Liver (tissue), 8 donors: ENCODE measurements at regions not wholly inside any gene's neighbourhood (a gene's known extent, or its start where the extent isn't known, plus 50 kb on each side); places are given as distances from the start of the nearest gene placed in this dataset.

ENCODE experiments used
- DNase-seq: peaks from one replicate; pipeline ENCODE4 v3.0.0-alpha.2; 2017; ENCODE audit warnings: low spot score
- H3K27ac ChIP-seq, 2 donors: one replicate each; pipeline ENCODE4 v1.7.0; 2013; ENCODE audit warnings: inconsistent platforms in 2 of 2, low read length in 2 of 2, control low read depth in 1 of 2, low read depth in 1 of 2, mild to moderate bottlenecking in 1 of 2
- H3K27me3 ChIP-seq, 4 donors: one replicate each; pipeline versions ENCODE4 v1.6.1 to v1.7.0; 2013; ENCODE audit warnings: low read length in 3 of 4, inconsistent platforms in 1 of 4, mild to moderate bottlenecking in 1 of 4, moderate library complexity in 1 of 4; ENCODE audit not compliant: control insufficient read depth in 4 of 4, insufficient read depth in 4 of 4
- H3K36me3 ChIP-seq, 4 donors: one replicate each; pipeline versions ENCODE4 v1.6.1 to v1.7.0; 2013; ENCODE audit warnings: low read length in 3 of 4, mild to moderate bottlenecking in 3 of 4, low read depth in 1 of 4, moderate library complexity in 1 of 4; ENCODE audit not compliant: control insufficient read depth in 4 of 4, insufficient read depth in 3 of 4
- H3K4me1 ChIP-seq, 4 donors: one replicate each; pipeline versions ENCODE4 v1.6.1 to v1.7.0; 2013; ENCODE audit warnings: low read length in 3 of 4, mild to moderate bottlenecking in 3 of 4, moderate library complexity in 1 of 4; ENCODE audit not compliant: control insufficient read depth in 4 of 4, insufficient read depth in 4 of 4
- H3K4me3 ChIP-seq, 3 donors: one replicate each; pipeline versions ENCODE4 v1.6.1 to v1.7.0; 2013; ENCODE audit warnings: low read length in 3 of 3, control low read depth in 1 of 3, low read depth in 1 of 3, mild to moderate bottlenecking in 1 of 3
- H3K9ac ChIP-seq, 2 donors: one replicate each; pipeline ENCODE4 v1.7.0; 2013; ENCODE audit warnings: low read length in 2 of 2, mild to moderate bottlenecking in 2 of 2, moderate library complexity in 2 of 2, control low read depth in 1 of 2, low read depth in 1 of 2
- H3K9me3 ChIP-seq, 4 donors: one replicate each; pipeline versions ENCODE4 v1.6.1 to v1.7.0; 2013; ENCODE audit warnings: low read length in 3 of 4; ENCODE audit not compliant: control insufficient read depth in 4 of 4
- EGR1 ChIP-seq, 2 donors: IDR thresholded peaks; 2 replicates each; pipeline ENCODE4 v1.6.1; 2016 to 2018; ENCODE audit warnings: antibody characterized with exemption in 2 of 2, low read depth in 2 of 2
- FOXA1 ChIP-seq: IDR thresholded peaks from 2 replicates; pipeline ENCODE4 v1.6.1; 2016; ENCODE audit warnings: antibody characterized with exemption
- FOXA2 ChIP-seq: IDR thresholded peaks from 2 replicates; pipeline ENCODE4 v1.6.1; 2016; ENCODE audit warnings: antibody characterized with exemption
- GABPA ChIP-seq, 2 donors: IDR thresholded peaks in 1 of 2; conservative IDR thresholded peaks in 1 of 2; 2 replicates each; pipeline ENCODE4 v1.6.1; 2016; ENCODE audit warnings: antibody characterized with exemption in 2 of 2, mild to moderate bottlenecking in 1 of 2, moderate library complexity in 1 of 2
- HNF4A ChIP-seq, 2 donors: conservative IDR thresholded peaks; 2 replicates each; pipeline ENCODE4 v1.6.1; 2016; ENCODE audit warnings: antibody characterized with exemption in 2 of 2, mild to moderate bottlenecking in 2 of 2
- HNF4G ChIP-seq: IDR thresholded peaks from 2 replicates; pipeline ENCODE4 v1.6.1; 2016; ENCODE audit warnings: antibody characterized with exemption
- JUND ChIP-seq, 2 donors: IDR thresholded peaks; 2 replicates each; pipeline ENCODE4 v1.6.1; 2016; ENCODE audit warnings: antibody characterized with exemption in 2 of 2
- MAX ChIP-seq: IDR thresholded peaks from 2 replicates; pipeline ENCODE4 v1.6.1; 2016; ENCODE audit warnings: antibody characterized with exemption
- NR2F2 ChIP-seq: IDR thresholded peaks from 2 replicates; pipeline ENCODE4 v1.6.1; 2016; ENCODE audit warnings: antibody characterized with exemption
- RAD21 ChIP-seq, 2 donors: IDR thresholded peaks; 2 replicates each; pipeline ENCODE4 v1.6.1; 2016; ENCODE audit warnings: antibody characterized with exemption in 2 of 2, mild to moderate bottlenecking in 2 of 2
- RXRA ChIP-seq, 2 donors: IDR thresholded peaks; 2 replicates each; pipeline ENCODE4 v1.6.1; 2017 to 2018; ENCODE audit warnings: antibody characterized with exemption in 2 of 2, mild to moderate bottlenecking in 1 of 2
- SP1 ChIP-seq: IDR thresholded peaks from 2 replicates; pipeline ENCODE4 v1.6.1; 2018; ENCODE audit warnings: antibody characterized with exemption, mild to moderate bottlenecking
- TAF1 ChIP-seq: conservative IDR thresholded peaks from 2 replicates; pipeline ENCODE4 v1.6.1; 2016; ENCODE audit warnings: antibody characterized with exemption, mild to moderate bottlenecking
- YY1 ChIP-seq: IDR thresholded peaks from 2 replicates; pipeline ENCODE4 v1.6.1; 2016; ENCODE audit warnings: antibody characterized with exemption, mild to moderate bottlenecking
- ZBTB33 ChIP-seq: IDR thresholded peaks from 2 replicates; pipeline ENCODE4 v1.6.1; 2016; ENCODE audit warnings: antibody characterized with exemption
- WGBS: extraction: QIAGEN DNeasy Blood & Tissue Kit; methylation state at CpG from one replicate; pipeline ENCODE4 v1.1.7; 2013; 5-methylcytosine and 5-hydroxymethylcytosine counted together
- TF ChIP-seq, protein P1 (sequence below): IDR thresholded peaks from 2 replicates; pipeline ENCODE4 v1.6.1; 2016; ENCODE audit warnings: antibody characterized with exemption
- TF ChIP-seq, protein P2 (sequence below): fragments of 150-350 bp; IDR thresholded peaks from 2 replicates; pipeline ENCODE4 v1.5.1; 2017; ENCODE audit warnings: improper control_type of control experiment, low read depth, low read length; ENCODE audit not compliant: missing input control
- TF ChIP-seq, protein P3 (sequence below): IDR thresholded peaks from 2 replicates; pipeline ENCODE4 v1.6.1; 2016; ENCODE audit warnings: antibody characterized with exemption, mild to moderate bottlenecking
- donor health status: healthy.
- donor health status: healthy.
- donor health status: healthy.
- donor health status: healthy.
- donor health status: healthy.

DNA sequence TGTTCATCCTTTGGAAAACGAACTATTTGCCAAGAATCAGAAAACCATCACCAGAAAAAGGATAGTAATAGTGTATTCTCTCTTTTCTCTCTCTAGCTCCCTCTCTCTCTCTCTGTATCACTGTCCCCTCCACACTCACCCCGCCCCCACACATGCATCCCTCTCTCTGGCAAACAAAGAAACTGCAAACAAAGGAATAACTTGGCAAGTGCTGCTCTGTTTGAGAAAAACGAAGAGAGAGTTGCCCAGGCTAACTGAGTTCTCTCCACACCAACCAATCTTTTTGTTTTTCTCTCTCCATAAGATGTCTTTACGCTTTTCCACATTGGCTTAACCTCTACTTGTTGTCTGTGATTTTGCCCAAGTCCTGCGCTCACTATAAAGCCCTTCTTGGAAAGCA is 316.2 kb downstream of the EPHA4 start:
- no peaks in the 10 kb centered on the region for H3K36me3 ChIP-seq
- H3K27ac ChIP-seq, result no peak overlapping the region
- no peak overlapping the region for H3K4me3 ChIP-seq
- H3K4me1 ChIP-seq, result no peaks in the 10 kb centered on the region
- H3K27me3 ChIP-seq, result no peaks in the 10 kb centered on the region
- DNase-seq, result no peak
- TF ChIP-seq YY1 (no peak), FOXA2 (no peak), FOXA1 (no peak), HNF4G (no peak), NR2F2 (no peak), JUND (IDR thresholded peaks at IDR 0.05) (no peak), GABPA (IDR thresholded peaks at IDR 0.05 in 1 of 2, conservative IDR thresholded peaks at IDR 0.05 in 1 of 2) (no peak)
- TF ChIP-seq, protein P1, sequence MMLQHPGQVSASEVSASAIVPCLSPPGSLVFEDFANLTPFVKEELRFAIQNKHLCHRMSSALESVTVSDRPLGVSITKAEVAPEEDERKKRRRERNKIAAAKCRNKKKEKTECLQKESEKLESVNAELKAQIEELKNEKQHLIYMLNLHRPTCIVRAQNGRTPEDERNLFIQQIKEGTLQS, result no peak
- TF ChIP-seq, protein P2, sequence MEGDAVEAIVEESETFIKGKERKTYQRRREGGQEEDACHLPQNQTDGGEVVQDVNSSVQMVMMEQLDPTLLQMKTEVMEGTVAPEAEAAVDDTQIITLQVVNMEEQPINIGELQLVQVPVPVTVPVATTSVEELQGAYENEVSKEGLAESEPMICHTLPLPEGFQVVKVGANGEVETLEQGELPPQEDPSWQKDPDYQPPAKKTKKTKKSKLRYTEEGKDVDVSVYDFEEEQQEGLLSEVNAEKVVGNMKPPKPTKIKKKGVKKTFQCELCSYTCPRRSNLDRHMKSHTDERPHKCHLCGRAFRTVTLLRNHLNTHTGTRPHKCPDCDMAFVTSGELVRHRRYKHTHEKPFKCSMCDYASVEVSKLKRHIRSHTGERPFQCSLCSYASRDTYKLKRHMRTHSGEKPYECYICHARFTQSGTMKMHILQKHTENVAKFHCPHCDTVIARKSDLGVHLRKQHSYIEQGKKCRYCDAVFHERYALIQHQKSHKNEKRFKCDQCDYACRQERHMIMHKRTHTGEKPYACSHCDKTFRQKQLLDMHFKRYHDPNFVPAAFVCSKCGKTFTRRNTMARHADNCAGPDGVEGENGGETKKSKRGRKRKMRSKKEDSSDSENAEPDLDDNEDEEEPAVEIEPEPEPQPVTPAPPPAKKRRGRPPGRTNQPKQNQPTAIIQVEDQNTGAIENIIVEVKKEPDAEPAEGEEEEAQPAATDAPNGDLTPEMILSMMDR, result no peak
- H3K9me3 ChIP-seq, result peaks cover 0 to 2% (median under 1%) of the 10 kb centered on the region in 4 donors
- WGBS, result 40% methylated on average over 5 of the region's 5 CpGs
- no peak overlapping the region for H3K9ac ChIP-seq

DNA sequence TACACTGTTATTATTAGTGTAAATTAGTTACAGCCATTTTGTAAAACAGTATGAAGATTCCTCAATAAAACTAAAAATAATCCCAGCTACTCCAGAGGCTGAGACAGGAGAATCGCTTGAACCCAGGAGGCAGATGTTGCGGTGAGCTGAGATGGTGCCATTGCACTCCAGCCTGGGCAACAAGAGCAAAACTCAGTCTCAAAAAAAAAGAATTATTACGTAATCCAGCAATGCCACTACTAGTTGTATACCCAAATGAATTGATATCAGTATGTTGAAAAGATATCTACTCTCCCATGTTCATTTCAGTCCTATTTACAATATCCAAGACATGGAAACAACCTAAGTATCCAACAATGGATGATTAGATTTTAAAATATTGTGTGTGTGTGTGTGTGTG is 313.6 kb downstream of the EPHA4 start:
- Histone ChIP-seq H3K4me3 (no peak overlapping the region), H3K4me1 (no peaks in the 10 kb centered on the region), H3K27ac (no peak overlapping the region), H3K27me3 (no peaks in the 10 kb centered on the region), H3K9ac (no peak overlapping the region), H3K9me3 (peaks cover 0 to 2% (median 0%) of the 10 kb centered on the region in 4 donors), H3K36me3 (no peaks in the 10 kb centered on the region)
- no peak for DNase-seq
- no peak for TF ChIP-seq HNF4A (conservative IDR thresholded peaks at IDR 0.05)
- no peak for TF ChIP-seq MAX
- TF ChIP-seq FOXA2, result no peak
- TF ChIP-seq EGR1 (IDR thresholded peaks at IDR 0.05; ENCODE audit: low read depth in 2 of 2), result no peak
- TF ChIP-seq HNF4G, result no peak
- TF ChIP-seq ZBTB33, result no peak
- TF ChIP-seq YY1, result no peak
- TF ChIP-seq SP1, result no peak
- TF ChIP-seq, protein P2, result no peak
- no peak for TF ChIP-seq GABPA (IDR thresholded peaks at IDR 0.05 in 1 of 2, conservative IDR thresholded peaks at IDR 0.05 in 1 of 2)
- no peak for TF ChIP-seq FOXA1
- no peak for TF ChIP-seq TAF1
- TF ChIP-seq, protein P1, result no peak
- no peak for TF ChIP-seq RAD21 (IDR thresholded peaks at IDR 0.05)
- no peak for TF ChIP-seq JUND (IDR thresholded peaks at IDR 0.05)
- TF ChIP-seq RXRA (IDR thresholded peaks at IDR 0.05), result no peak
- no peak for TF ChIP-seq NR2F2
- TF ChIP-seq, protein P3, sequence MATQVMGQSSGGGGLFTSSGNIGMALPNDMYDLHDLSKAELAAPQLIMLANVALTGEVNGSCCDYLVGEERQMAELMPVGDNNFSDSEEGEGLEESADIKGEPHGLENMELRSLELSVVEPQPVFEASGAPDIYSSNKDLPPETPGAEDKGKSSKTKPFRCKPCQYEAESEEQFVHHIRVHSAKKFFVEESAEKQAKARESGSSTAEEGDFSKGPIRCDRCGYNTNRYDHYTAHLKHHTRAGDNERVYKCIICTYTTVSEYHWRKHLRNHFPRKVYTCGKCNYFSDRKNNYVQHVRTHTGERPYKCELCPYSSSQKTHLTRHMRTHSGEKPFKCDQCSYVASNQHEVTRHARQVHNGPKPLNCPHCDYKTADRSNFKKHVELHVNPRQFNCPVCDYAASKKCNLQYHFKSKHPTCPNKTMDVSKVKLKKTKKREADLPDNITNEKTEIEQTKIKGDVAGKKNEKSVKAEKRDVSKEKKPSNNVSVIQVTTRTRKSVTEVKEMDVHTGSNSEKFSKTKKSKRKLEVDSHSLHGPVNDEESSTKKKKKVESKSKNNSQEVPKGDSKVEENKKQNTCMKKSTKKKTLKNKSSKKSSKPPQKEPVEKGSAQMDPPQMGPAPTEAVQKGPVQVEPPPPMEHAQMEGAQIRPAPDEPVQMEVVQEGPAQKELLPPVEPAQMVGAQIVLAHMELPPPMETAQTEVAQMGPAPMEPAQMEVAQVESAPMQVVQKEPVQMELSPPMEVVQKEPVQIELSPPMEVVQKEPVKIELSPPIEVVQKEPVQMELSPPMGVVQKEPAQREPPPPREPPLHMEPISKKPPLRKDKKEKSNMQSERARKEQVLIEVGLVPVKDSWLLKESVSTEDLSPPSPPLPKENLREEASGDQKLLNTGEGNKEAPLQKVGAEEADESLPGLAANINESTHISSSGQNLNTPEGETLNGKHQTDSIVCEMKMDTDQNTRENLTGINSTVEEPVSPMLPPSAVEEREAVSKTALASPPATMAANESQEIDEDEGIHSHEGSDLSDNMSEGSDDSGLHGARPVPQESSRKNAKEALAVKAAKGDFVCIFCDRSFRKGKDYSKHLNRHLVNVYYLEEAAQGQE, result no peak
- 88% methylated on average over 3 of the region's 3 CpGs for WGBS
